Cardiac muscle cell (in vitro differentiated cells and primary cell): ENCODE measurements at regions not wholly inside any gene's neighbourhood (a gene's known extent, or its start where the extent isn't known, plus 50 kb on each side); places are given as distances from the start of the nearest gene placed in this dataset.
A peak's percentile ranks its signal among the peaks of the same experiment; 100 is the strongest.

Experiments
- DNase-seq, 2 donors: peaks; one replicate each; pipeline versions ENCODE4 v3.0.0 to v3.0.0-alpha.2; 2010 to 2017; ENCODE audit warnings: low read depth in 1 of 2, low spot score in 1 of 2
- H3K27ac ChIP-seq: fragments of 200-600 bp; sonication (generic); 2 replicates; pipeline ENCODE4 v1.5.1; 2016
- H3K27me3 ChIP-seq: fragments of 200-600 bp; sonication (generic); 2 replicates; pipeline ENCODE4 v1.6.0; 2016; ENCODE audit warnings: control low read depth
- H3K36me3 ChIP-seq: fragments of 200-600 bp; sonication (generic); 2 replicates; pipeline ENCODE4 v1.5.1; 2016; ENCODE audit warnings: control low read depth
- H3K4me1 ChIP-seq: fragments of 200-600 bp; sonication (generic); 2 replicates; pipeline ENCODE4 v1.8.1; 2017; ENCODE audit warnings: low read depth, mild to moderate bottlenecking, mixed run types
- H3K4me3 ChIP-seq: fragments of 200-600 bp; sonication (generic); 2 replicates; pipeline ENCODE4 v1.5.1; 2016; ENCODE audit warnings: mild to moderate bottlenecking
- H3K9me3 ChIP-seq: fragments of 200-600 bp; sonication (generic); 2 replicates; pipeline ENCODE4 v1.5.1; 2017; ENCODE audit warnings: low read depth, mild to moderate bottlenecking, control low read depth
- CTCF ChIP-seq: IDR thresholded peaks from 2 replicates; pipeline ENCODE4 v1.5.1; 2012; ENCODE audit warnings: low read depth, mild to moderate bottlenecking, low read length

- Histone ChIP-seq H3K27ac (no peak overlapping the region), H3K9me3 (no peaks in the 10 kb centered on the region), H3K4me1 (peaks cover 23% of the 10 kb centered on the region), H3K27me3 (no peaks in the 10 kb centered on the region), H3K4me3 (no peak overlapping the region), H3K36me3 (no peaks in the 10 kb centered on the region)
- DNase-seq = peak in 1 of 2 donors; percentile 39
- no peak for TF ChIP-seq CTCF
Observed at GRCh38 chr12:92032965-92033364, 112.7 kb downstream of the BTG1 start.

- TF ChIP-seq CTCF = no peak
- H3K27ac ChIP-seq = no peak overlapping the region
- peaks cover 23% of the 10 kb centered on the region for H3K4me1 ChIP-seq
- no peak for DNase-seq
- H3K4me3 ChIP-seq = no peak overlapping the region
- no peaks in the 10 kb centered on the region for H3K36me3 ChIP-seq
- H3K27me3 ChIP-seq = no peaks in the 10 kb centered on the region
- H3K9me3 ChIP-seq = no peaks in the 10 kb centered on the region
Observed at GRCh38 chr12:92032101-92032500, 113.5 kb downstream of the BTG1 start.

GRCh38 chr12:92030618-92031017 is 115.0 kb downstream of the BTG1 start:
- no peak for TF ChIP-seq CTCF
- DNase-seq = peak in 1 of 2 donors; percentile 79
- H3K4me1 ChIP-seq = peaks cover 20% of the 10 kb centered on the region
- H3K9me3 ChIP-seq = no peaks in the 10 kb centered on the region
- no peaks in the 10 kb centered on the region for H3K27me3 ChIP-seq
- H3K36me3 ChIP-seq = no peaks in the 10 kb centered on the region
- no peak overlapping the region for H3K4me3 ChIP-seq
- H3K27ac ChIP-seq = no peak overlapping the region

- no peak for TF ChIP-seq CTCF
- Histone ChIP-seq H3K9me3 (no peaks in the 10 kb centered on the region), H3K27me3 (no peaks in the 10 kb centered on the region), H3K4me3 (no peak overlapping the region), H3K27ac (no peak overlapping the region), H3K4me1 (peaks cover 15% of the 10 kb centered on the region), H3K36me3 (no peaks in the 10 kb centered on the region)
- DNase-seq = no peak
Observed at GRCh38 chr12:92029902-92030586, 115.6 kb downstream of the BTG1 start.

GRCh38 chr12:92029136-92029535 is 116.5 kb downstream of the BTG1 start:
- DNase-seq = no peak
- H3K4me1 ChIP-seq = peaks cover 10% of the 10 kb centered on the region
- no peak overlapping the region for H3K4me3 ChIP-seq
- TF ChIP-seq CTCF = no peak
- no peak overlapping the region for H3K27ac ChIP-seq
- no peaks in the 10 kb centered on the region for H3K9me3 ChIP-seq
- H3K36me3 ChIP-seq = no peaks in the 10 kb centered on the region
- H3K27me3 ChIP-seq = no peaks in the 10 kb centered on the region

- peak in 1 of 2 donors; percentile 87 for DNase-seq
- no peaks in the 10 kb centered on the region for H3K9me3 ChIP-seq
- H3K36me3 ChIP-seq = no peaks in the 10 kb centered on the region
- no peak overlapping the region for H3K4me3 ChIP-seq
- peaks cover 10% of the 10 kb centered on the region for H3K4me1 ChIP-seq
- no peak for TF ChIP-seq CTCF
- H3K27me3 ChIP-seq = no peaks in the 10 kb centered on the region
- H3K27ac ChIP-seq = no peak overlapping the region
Observed at GRCh38 chr12:92028441-92028709, 117.3 kb downstream of the BTG1 start.
